ENCODE measurements at regions not wholly inside any gene's neighbourhood (a gene's known extent, or its start where the extent isn't known, plus 50 kb on each side); places are given as distances from the start of the nearest gene placed in this dataset.

DNA sequence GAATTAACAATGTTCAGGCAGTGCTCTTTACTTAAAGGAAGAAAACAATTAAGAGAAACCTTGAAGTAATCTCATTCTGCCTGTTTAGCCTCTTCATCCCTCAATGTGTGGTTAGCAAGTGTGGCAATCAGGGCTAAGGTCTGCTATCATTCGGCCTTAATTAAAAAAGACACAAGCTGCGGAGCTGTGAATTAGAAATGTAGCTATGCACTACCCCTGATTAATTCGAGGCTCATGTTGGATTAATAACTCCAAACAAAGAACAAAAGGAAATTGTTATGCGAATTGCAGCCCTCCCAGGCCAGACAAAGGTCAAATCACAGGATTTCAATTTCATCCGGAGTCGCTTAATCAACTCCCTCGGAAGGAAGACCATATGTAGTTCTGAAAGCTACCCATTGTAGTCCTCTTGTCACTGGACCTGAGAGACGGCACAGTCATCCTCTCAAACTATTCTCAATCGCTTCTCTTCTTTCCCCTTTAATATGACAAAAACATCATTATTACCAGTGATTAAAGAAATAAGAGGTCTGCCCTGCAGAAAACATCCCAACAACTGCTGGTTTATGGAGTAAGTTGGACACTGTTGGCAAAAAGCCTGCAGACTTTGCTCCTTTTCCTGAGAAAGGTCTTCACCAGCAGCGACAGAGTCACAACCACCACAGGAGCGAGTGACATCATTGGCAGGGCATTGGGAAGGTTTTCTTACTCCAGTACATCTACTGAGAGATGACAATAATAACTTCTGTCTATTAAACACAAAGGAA, 71.1 kb upstream of the SOX5 start:
- Mint-ChIP-seq H3K4me1 (no peaks in the 10 kb centered on the region), H3K27me3 (no peaks in the 10 kb centered on the region), H3K27ac (no peak overlapping the region), H3K9me3 (ENCODE audit: insufficient read depth) (no peaks in the 10 kb centered on the region), H3K4me3 (no peak overlapping the region)
- no peak overlapping the region for H3K9ac ChIP-seq (ENCODE audit: low read length)
- H4K20me1 ChIP-seq (ENCODE audit: control insufficient read depth, insufficient read depth, low read length, poor library complexity, severe bottlenecking): no peaks in the 10 kb centered on the region
- ATAC-seq (ENCODE audit: low read depth) (no peak), DNase-seq (no peak)
- WGBS (ENCODE audit: insufficient coverage): 100% methylated on average over 4 of the region's 11 CpGs
- H3K4me3 ChIP-seq (ENCODE audit: control extremely low read depth in 1 of 5, extremely low read depth in 1 of 5, insufficient read depth in 1 of 5, low read depth in 2 of 5, low read length in 4 of 5): no peak overlapping the region
- no peaks in the 10 kb centered on the region for H3K4me1 ChIP-seq (ENCODE audit: control insufficient read depth in 2 of 2, insufficient read depth in 2 of 2, low read length in 2 of 2)
- no peaks in the 10 kb centered on the region for H3K36me3 ChIP-seq (replicated peaks in 1 of 2; ENCODE audit: control extremely low read depth in 1 of 2, control insufficient read depth in 1 of 2, extremely low read depth in 1 of 2, insufficient read depth in 2 of 2, low read length in 1 of 2)
- H3K9me3 ChIP-seq (ENCODE audit: control extremely low read depth in 1 of 3, control insufficient read depth in 2 of 3, insufficient read depth in 1 of 3, low read length in 2 of 3): no peaks in the 10 kb centered on the region
- ChIA-PET POLR2A (no interaction called here), CTCF (no interaction called here)
- H3K4me2 ChIP-seq (replicated peaks; ENCODE audit: low read depth, low read length, poor library complexity, severe bottlenecking): no peak overlapping the region
- no peaks in the 10 kb centered on the region for H3K79me2 ChIP-seq (ENCODE audit: control insufficient read depth, insufficient read depth, low read length)
- H2AFZ ChIP-seq (ENCODE audit: insufficient read depth, low read depth, low read length, poor library complexity, severe bottlenecking): no peak overlapping the region
- no peak for TF ChIP-seq EZH2 (IDR thresholded peaks at IDR 0.05; ENCODE audit: borderline replicate concordance, insufficient read depth, low read depth, low read length, poor library complexity, severe bottlenecking)
- TF ChIP-seq, protein P1, sequence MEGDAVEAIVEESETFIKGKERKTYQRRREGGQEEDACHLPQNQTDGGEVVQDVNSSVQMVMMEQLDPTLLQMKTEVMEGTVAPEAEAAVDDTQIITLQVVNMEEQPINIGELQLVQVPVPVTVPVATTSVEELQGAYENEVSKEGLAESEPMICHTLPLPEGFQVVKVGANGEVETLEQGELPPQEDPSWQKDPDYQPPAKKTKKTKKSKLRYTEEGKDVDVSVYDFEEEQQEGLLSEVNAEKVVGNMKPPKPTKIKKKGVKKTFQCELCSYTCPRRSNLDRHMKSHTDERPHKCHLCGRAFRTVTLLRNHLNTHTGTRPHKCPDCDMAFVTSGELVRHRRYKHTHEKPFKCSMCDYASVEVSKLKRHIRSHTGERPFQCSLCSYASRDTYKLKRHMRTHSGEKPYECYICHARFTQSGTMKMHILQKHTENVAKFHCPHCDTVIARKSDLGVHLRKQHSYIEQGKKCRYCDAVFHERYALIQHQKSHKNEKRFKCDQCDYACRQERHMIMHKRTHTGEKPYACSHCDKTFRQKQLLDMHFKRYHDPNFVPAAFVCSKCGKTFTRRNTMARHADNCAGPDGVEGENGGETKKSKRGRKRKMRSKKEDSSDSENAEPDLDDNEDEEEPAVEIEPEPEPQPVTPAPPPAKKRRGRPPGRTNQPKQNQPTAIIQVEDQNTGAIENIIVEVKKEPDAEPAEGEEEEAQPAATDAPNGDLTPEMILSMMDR (IDR thresholded peaks at IDR 0.05): no peak
- no peak overlapping the region for H3K27ac ChIP-seq (ENCODE audit: low read length in 2 of 2)
- intact Hi-C loops (cut with micrococcal nuclease): no loop called here
- H3K27me3 ChIP-seq (replicated peaks in 1 of 4; ENCODE audit: control extremely low read depth in 1 of 4, control insufficient read depth in 3 of 4, insufficient read depth in 4 of 4, low read length in 3 of 4): no peaks in the 10 kb centered on the region

DNA sequence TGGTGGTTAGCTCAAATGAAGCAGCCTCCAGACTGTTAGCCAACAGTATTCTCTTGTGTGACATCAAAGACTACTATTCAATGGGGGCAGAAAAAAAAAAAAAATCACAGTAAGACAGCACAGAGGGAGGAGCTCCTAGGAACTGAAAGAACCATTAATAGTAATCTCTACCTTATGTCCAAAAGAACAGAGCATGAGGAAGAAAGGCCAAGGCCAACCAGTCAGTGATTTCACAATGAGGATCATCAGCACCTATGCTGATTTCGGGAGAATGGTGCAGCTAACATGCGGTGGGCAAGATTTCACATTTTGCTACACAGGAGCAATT, 66.3 kb upstream of the SOX5 start:
- ChIA-PET CTCF (interaction anchor here (0.7 kb wide), 1 partner anchor 1308 kb away, joined by 3 read pairs; no protein-coding TSS in a partner anchor), POLR2A (no interaction called here)
- Mint-ChIP-seq H3K27me3 (no peaks in the 10 kb centered on the region), H3K4me1 (no peaks in the 10 kb centered on the region), H3K4me3 (no peak overlapping the region), H3K27ac (no peak overlapping the region), H3K9me3 (ENCODE audit: insufficient read depth) (no peaks in the 10 kb centered on the region)
- no peak overlapping the region for H3K9ac ChIP-seq (ENCODE audit: low read length)
- H3K4me1 ChIP-seq (ENCODE audit: control insufficient read depth in 2 of 2, insufficient read depth in 2 of 2, low read length in 2 of 2): no peaks in the 10 kb centered on the region
- H3K79me2 ChIP-seq (ENCODE audit: control insufficient read depth, insufficient read depth, low read length): no peaks in the 10 kb centered on the region
- ATAC-seq (ENCODE audit: low read depth): no peak
- H2AFZ ChIP-seq (ENCODE audit: insufficient read depth, low read depth, low read length, poor library complexity, severe bottlenecking): no peak overlapping the region
- no peak overlapping the region for H3K4me3 ChIP-seq (ENCODE audit: control extremely low read depth in 1 of 5, extremely low read depth in 1 of 5, insufficient read depth in 1 of 5, low read depth in 2 of 5, low read length in 4 of 5)
- 97% methylated on average over 2 of the region's 2 CpGs for WGBS (ENCODE audit: insufficient coverage)
- no peaks in the 10 kb centered on the region for H3K9me3 ChIP-seq (ENCODE audit: control extremely low read depth in 1 of 3, control insufficient read depth in 2 of 3, insufficient read depth in 1 of 3, low read length in 2 of 3)
- no peak overlapping the region for H3K4me2 ChIP-seq (replicated peaks; ENCODE audit: low read depth, low read length, poor library complexity, severe bottlenecking)
- H3K36me3 ChIP-seq (replicated peaks in 1 of 2; ENCODE audit: control extremely low read depth in 1 of 2, control insufficient read depth in 1 of 2, extremely low read depth in 1 of 2, insufficient read depth in 2 of 2, low read length in 1 of 2): no peaks in the 10 kb centered on the region
- no peaks in the 10 kb centered on the region for H3K27me3 ChIP-seq (replicated peaks in 1 of 4; ENCODE audit: control extremely low read depth in 1 of 4, control insufficient read depth in 3 of 4, insufficient read depth in 4 of 4, low read length in 3 of 4)
- no peak overlapping the region for H3K27ac ChIP-seq (ENCODE audit: low read length in 2 of 2)
- no peaks in the 10 kb centered on the region for H4K20me1 ChIP-seq (ENCODE audit: control insufficient read depth, insufficient read depth, low read length, poor library complexity, severe bottlenecking)
- TF ChIP-seq, protein P1 (IDR thresholded peaks at IDR 0.05): no peak
- no peak for TF ChIP-seq EZH2 (IDR thresholded peaks at IDR 0.05; ENCODE audit: borderline replicate concordance, insufficient read depth, low read depth, low read length, poor library complexity, severe bottlenecking)
- no peak for DNase-seq
- intact Hi-C loops (cut with micrococcal nuclease): no loop called here
